ENCODE measurements at regions not wholly inside any gene's neighbourhood (a gene's known extent, or its start where the extent isn't known, plus 50 kb on each side); places are given as distances from the start of the nearest gene placed in this dataset.
A peak's percentile ranks its signal among the peaks of the same experiment; 100 is the strongest.
"Not testable (repeated sequence)": the region's sequence is repeated elsewhere in the genome, so short reads cannot be mapped to it uniquely, and the experiment has no call there.

DNA sequence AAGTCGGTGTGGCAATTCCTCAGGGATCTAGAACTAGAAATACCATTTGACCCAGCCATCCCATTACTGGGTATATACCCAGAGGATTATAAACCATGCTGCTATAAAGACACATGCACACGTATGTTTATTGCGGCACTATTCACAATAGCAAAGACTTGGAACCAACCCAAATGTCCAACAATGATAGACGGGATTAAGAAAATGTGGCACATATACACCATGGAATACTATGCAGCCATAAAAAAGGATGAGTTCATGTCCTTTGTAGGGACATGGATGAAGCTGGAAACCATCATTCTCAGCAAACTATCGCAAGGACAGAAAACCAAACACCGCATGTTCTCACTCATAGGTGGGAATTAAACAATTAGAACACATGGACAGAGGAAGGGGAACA, 80.6 kb upstream of the ST3GAL5 start:
- H3K4me2 ChIP-seq, CTCF ChIA-PET: not testable (repeated sequence)

DNA sequence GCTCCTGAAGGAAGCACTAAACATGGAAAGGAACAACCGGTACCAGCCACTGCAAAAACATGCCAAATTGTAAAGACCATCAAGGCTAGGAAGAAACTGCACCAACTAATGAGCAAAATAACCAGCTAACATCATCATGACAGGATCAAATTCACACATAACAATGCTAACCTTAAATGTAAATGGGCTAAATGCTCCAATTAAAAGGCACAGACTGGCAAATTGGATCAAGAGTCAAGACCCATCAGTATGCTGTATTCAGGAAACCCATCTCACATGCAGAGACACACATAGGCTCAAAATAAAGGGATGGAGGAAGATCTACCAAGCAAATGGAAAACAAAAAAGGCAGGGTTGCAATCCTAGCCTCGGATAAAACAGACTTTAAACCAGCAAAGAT, 77.0 kb upstream of the ST3GAL5 start:
- H3K27ac ChIP-seq; POLR2A ChIA-PET; DNase-seq (ENCODE audit: low read depth in 1 of 2, low spot score in 1 of 2); FAIRE-seq; H3K4me2 ChIP-seq; ATAC-seq; H3K4me3 ChIP-seq; CTCF ChIA-PET: not testable (repeated sequence)
- 76% methylated on average over 2 of the region's 2 CpGs for WGBS (ENCODE audit: missing lambda C conversion rate)
- peaks cover 19% of the 10 kb centered on the region for H3K4me1 ChIP-seq
- H3K9me3 ChIP-seq: peaks cover 25% of the 10 kb centered on the region

More for the DNA sequence above, 80.6 kb upstream of the ST3GAL5 start:
- H3K9me3 ChIP-seq; POLR2A ChIA-PET; H3K4me1 ChIP-seq; H3K4me3 ChIP-seq; FAIRE-seq; ATAC-seq; H3K27ac ChIP-seq; DNase-seq (ENCODE audit: low read depth in 1 of 2, low spot score in 1 of 2): not testable (repeated sequence)
- WGBS (ENCODE audit: missing lambda C conversion rate): 71% methylated on average over 6 of the region's 6 CpGs

DNA sequence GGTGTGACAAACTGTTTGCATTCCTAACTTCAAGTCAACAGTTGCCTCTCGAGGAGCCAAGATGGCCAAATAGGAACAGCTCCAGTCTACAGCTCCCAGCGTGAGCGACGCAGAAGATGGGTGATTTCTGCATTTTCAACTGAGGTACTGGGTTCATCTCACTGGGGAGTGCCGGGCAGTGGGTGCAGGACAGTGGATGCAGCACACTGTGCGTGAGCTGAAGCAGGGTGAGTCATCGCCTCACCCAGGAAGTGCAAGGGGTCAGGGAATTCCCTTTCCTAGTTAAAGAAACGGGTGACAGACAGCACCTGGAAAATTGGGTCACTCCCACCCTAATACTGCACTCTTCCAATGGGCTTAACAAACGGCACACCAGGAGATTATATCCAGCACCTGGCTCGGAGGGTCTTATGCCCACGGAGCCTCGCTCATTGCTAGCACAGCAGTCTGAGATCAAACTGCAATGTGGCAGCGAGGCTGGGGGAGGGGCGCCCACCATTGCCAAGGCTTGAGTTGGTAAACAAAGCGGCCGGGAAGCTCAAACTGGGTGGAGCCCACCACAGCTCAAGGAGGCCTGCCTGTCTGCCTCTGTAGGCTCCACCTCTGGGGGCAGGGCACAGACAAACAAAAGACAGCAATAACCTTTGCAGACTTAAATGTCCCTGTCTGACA, 75.1 kb upstream of the ST3GAL5 start:
- peak overlapping the region; percentile 75 to 84 for H3K27ac ChIP-seq
- POLR2A ChIA-PET: interaction anchor here (1.0 to 1.6 kb wide), 2 partner anchors 27 to 75 kb away, joined by 3 to 5 read pairs; partner anchors contain the start of gene ST3GAL5
- FAIRE-seq: not testable (repeated sequence)
- DNase-seq (ENCODE audit: low read depth in 1 of 2, low spot score in 1 of 2) (peak in 1 of 2 experiments; percentile 93), ATAC-seq (peak in 1 of 2 experiments; percentile 74; a peak in 3 of 6 replicates)
- 6% methylated on average over 16 of the region's 16 CpGs for WGBS (ENCODE audit: missing lambda C conversion rate)
- H3K4me2 ChIP-seq: peak overlapping the region; percentile 74
- peak overlapping the region; percentile 29; the same call in 2 of the 3 replicates for H3K4me3 ChIP-seq
- peaks cover 32% of the 10 kb centered on the region for H3K4me1 ChIP-seq
- TF ChIP-seq HOXB13 (CRISPR knock-in tag; IDR thresholded peaks at IDR 0.05; ENCODE audit: low read depth) (0 out of 2 replicates have a peak, but pooled peaks have one; percentile 9), CEBPB (IDR thresholded peaks at IDR 0.05) (peak in 1 of 2 experiments; percentile 38; a peak in 1 of 4 replicates), GATA3 (IDR thresholded peaks at IDR 0.05; ENCODE audit: borderline replicate concordance) (peak; percentile 76; the same call in 1 of the 2 replicates), BCL3 (IDR thresholded peaks at IDR 0.05) (0 out of 3 replicates have a peak, but pooled peaks have one; percentile 21), RAD21 (conservative IDR thresholded peaks at IDR 0.05 in 1 of 2, IDR thresholded peaks at IDR 0.05 in 1 of 2) (peak in 1 of 2 experiments; percentile 13; a peak in 3 of 5 replicates), SMC3 (IDR thresholded peaks at IDR 0.05) (0 out of 3 replicates have a peak, but pooled peaks have one; percentile 21), EP300 (IDR thresholded peaks at IDR 0.05) (peak; percentile 27 to 79; a peak in 3 of 5 replicates), RARB (CRISPR knock-in tag; IDR thresholded peaks at IDR 0.05) (peak; percentile 96), JUNB (IDR thresholded peaks at IDR 0.05) (peak; percentile 65), FOSL2 (IDR thresholded peaks at IDR 0.05) (peak; percentile 64), FOSL2 (CRISPR knock-in tag; IDR thresholded peaks at IDR 0.05) (peak; percentile 99), JUN (IDR thresholded peaks at IDR 0.05) (peak; percentile 33 to 72; a peak in 3 of 5 replicates), MAX (IDR thresholded peaks at IDR 0.05) (peak; percentile 86)
- TF ChIP-seq, protein P1, sequence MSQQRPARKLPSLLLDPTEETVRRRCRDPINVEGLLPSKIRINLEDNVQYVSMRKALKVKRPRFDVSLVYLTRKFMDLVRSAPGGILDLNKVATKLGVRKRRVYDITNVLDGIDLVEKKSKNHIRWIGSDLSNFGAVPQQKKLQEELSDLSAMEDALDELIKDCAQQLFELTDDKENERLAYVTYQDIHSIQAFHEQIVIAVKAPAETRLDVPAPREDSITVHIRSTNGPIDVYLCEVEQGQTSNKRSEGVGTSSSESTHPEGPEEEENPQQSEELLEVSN (IDR thresholded peaks at IDR 0.05; ENCODE audit: borderline replicate concordance, low read depth): peak; percentile 43; the same call in 1 of the 2 replicates
- TF ChIP-seq, protein P2, sequence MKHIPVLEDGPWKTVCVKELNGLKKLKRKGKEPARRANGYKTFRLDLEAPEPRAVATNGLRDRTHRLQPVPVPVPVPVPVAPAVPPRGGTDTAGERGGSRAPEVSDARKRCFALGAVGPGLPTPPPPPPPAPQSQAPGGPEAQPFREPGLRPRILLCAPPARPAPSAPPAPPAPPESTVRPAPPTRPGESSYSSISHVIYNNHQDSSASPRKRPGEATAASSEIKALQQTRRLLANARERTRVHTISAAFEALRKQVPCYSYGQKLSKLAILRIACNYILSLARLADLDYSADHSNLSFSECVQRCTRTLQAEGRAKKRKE (CRISPR knock-in tag; IDR thresholded peaks at IDR 0.05; ENCODE audit: low read depth): peak; percentile 61
- CTCF ChIA-PET: interaction anchor here (0.7 to 2.7 kb wide), 9 partner anchors 11 to 235 kb away, joined by 3 to 9 read pairs (median 3); no protein-coding TSS in a partner anchor
- peaks cover 22% of the 10 kb centered on the region for H3K9me3 ChIP-seq
